ENCODE measurements at regions not wholly inside any gene's neighbourhood (a gene's known extent, or its start where the extent isn't known, plus 50 kb on each side); places are given as distances from the start of the nearest gene placed in this dataset.
"Not testable (repeated sequence)": the region's sequence is repeated elsewhere in the genome, so short reads cannot be mapped to it uniquely, and the experiment has no call there.

GRCh38 chr10:9850415-9850814 is 1167.3 kb upstream of the CELF2 start:
- DNase-seq (ENCODE audit: low read depth): no peak

DNA sequence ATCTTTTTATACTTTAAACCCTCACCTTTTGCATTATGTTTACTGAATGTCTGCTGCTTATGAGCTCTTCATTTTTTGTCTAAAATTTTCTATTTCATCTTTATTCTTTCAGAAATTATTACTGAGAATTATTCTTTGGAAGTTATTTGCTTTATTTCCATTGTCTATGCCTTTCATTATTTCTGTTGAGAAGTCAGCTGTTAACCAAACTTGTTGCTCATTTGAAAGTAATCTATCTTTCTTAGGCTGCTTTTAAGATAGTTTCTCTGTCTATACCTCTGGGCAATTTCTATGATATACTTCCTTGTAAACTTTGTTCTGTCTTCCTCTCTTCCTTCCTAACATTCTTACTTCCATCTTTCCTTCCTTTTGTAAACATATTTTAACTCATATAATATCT is 1165.9 kb upstream of the CELF2 start:
- no peak for DNase-seq (ENCODE audit: low read depth)

DNA sequence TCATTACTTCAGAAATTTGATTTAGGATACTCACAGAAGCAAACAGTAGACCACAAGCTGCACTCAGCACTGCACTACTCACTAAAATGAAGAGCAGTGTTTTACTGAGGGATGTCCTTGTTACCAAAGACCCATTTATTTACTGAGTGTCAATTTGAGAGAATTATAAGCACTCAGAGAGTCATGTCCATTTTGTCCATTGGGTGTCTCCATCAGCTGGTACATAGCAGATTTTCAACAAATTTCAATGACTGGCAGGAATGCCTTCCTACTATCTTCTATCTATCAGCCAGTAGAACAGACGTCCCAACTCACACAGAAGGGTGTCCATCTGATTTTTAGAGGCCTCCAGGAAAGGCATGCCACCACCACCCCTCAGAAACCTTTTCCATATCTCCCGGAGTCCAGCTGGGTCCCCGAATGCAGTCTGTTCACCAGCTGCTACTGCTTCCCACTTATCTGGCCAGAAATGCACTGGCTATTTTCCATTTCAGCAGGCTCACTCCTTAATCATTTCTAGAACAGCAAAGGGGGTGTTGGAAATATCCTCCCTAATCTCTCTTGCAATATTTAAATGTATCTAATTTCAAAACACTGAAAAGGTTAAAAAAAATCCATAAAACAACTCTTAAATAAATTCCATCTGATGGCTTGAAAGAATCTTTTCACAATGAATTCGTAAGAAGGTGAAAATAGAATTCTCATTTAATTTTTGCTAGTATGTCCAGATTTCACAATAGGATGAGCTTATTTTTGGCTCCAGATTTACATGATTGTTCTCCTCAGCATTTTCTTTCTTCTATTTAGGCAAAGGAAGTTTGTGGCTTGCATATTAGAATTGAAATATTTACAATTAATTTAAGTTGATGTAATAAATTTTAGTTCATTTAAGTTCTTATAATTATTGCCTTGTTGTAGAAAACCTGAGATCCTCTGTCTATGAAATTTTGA is 1164.0 kb upstream of the CELF2 start:
- DNase-seq (ENCODE audit: low read depth): no peak

DNA sequence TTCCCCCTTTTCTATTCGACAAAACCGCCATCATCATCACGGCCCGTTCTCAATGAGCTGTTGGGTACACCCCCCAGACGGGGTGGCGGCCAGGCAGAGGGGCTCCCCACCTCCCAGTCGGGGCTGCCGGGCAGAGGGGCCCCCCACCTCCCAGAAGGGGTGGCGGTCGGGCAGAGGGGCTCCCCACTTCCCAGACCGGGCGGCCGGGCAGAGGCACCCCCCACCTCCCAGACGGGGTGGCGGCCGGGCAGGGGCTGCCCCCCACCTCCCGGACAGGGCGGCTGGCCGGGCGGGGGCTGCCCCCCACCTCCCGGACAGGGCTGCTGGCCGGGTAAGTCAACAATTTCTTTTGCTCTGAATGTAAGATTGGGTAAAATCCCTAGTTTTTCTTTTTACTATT is 1162.2 kb upstream of the CELF2 start:
- DNase-seq (ENCODE audit: low read depth): not testable (repeated sequence)

DNA sequence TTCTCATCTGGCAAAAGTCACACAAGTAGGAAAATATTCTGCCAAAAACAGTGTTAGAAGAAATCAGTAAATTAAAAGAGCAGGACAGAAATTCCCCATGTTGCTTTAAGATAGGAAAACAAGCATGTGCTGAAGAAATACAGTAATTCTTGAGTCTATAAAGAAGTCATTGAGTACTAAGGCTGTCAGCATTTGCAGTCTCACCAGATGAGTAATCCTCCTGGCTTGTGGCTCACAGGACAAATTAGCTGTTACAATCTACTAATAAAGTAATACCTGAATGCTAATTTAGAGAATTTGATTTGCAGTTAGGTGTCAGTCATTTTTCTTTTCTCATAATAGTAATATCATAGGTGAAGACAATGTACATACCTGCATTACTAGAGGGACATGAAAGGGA is 1158.9 kb upstream of the CELF2 start:
- DNase-seq (ENCODE audit: low read depth): no peak

- no peak for DNase-seq (ENCODE audit: low read depth)
These were observed 1157.6 kb upstream of the CELF2 start for GRCh38 chr10:9860045-9860444.

DNA sequence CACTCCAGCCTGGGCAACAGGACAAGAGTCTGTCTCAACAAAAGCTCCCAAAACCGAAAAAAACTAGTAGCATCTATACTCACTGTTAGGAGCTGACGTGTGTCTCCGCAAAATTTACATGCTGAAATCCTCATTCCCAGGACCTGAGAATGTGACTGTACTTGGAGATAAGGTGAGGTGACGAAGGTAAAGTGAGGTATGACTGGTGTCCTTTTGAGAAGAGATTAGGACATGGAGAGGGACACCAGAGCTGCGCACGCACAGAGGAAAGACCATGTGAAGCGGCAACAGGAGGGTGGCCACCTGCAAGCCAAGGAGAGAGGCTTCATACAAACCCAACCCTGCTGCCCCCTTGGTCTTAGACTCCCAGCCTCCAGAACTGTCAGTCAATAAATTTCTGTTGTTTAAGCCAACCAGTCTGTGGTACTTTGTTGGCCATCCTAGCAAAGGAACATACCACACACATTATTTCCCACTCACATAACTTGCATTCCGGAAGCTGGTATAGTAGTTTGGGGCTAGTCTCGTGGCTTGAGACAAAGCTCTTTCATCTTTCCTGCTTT is 1154.0 kb upstream of the CELF2 start:
- DNase-seq (ENCODE audit: low read depth): no peak

- DNase-seq (ENCODE audit: low read depth): no peak
These were observed 1149.2 kb upstream of the CELF2 start for GRCh38 chr10:9868499-9868898.

- no peak for DNase-seq (ENCODE audit: low read depth)
These were observed 1148.5 kb upstream of the CELF2 start for GRCh38 chr10:9869205-9869604.

DNA sequence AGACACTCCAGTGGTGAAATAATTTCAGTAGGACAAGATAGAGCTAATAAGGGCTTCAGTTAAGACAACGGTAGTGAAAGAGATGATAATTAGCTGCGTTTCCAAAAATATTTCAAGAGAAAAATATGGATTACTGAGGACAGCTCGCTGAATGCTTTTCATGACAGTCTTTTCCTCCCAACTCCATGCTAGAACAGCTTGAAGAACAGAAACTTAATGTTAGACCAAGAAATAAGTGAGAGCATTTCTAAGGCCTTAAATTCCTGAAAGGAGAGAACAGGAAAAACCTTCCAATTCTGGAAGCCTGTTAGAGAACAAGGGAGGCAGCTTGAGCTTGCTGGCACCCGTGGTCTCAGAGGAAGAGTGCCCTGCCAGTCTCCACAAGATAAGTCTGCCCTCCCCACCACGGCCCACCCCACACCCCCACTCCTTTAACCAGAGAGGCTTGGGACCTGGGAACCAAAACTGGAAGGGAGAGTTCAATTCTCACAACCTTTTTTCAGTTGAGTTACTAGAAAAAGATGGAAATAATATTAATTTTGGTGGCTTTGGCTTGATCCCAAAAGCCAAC is 1148.0 kb upstream of the CELF2 start:
- no peak for DNase-seq (ENCODE audit: low read depth)

- no peak for DNase-seq (ENCODE audit: low read depth)
These were observed 1142.3 kb upstream of the CELF2 start for GRCh38 chr10:9875353-9875752.

GRCh38 chr10:9877978-9878377 is 1139.7 kb upstream of the CELF2 start:
- no peak for DNase-seq (ENCODE audit: low read depth)

DNA sequence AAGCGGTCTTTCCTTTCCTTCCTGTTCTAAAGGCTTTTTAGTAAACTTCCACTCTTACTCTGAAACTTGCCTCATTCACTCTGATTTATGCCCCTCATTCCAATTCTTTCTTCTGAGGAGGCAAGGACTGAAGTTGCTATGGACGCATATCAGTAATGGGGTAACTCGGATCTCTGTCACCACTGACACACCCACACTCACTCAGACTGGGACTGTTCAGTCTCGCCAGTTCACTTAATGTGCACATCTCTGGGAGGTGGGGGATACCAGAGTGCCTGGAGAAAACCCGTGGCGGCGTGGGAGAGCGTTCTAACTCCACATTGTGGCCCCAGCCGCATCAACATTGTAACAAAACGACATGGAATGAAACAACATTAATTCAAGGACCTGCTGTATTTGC is 1139.3 kb upstream of the CELF2 start:
- DNase-seq (ENCODE audit: low read depth): no peak

DNA sequence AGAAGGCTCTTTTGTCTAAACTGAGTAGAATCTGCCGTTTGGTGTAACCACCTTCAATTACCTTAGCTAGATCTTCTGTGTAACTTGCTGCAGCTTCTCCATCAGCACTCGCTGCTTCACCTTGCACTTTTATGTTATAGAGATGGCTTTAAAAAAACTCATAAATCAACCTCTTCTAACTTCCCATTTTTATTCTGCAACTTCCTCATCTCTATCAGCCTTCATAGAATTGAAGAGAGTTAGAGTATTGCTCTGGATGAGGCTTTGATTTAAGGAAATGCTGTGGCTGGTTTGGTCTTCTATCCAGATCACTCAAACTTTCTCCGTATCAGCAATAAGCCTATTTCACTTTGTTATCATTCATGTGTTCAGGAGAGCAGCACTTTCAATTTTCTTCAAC is 1131.9 kb upstream of the CELF2 start:
- no peak for DNase-seq (ENCODE audit: low read depth)

DNA sequence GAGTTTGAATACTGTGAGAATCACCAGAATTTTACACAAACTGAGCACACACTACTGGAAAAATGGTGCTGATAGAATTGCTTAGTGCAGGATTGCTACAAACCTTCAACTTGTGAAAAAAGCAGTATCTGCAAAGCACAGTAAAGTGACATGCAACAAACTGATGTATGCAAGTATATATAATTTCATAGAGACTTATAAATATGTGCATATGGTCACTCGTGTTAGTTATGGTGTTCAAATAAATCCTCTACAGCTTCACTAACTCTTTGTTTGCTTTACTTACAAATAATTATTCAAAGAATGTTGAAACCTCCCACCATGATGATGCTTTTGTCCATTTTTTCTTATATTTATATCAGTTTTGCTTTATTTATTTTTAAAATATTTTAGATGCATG is 1130.9 kb upstream of the CELF2 start:
- DNase-seq (ENCODE audit: low read depth): no peak

DNA sequence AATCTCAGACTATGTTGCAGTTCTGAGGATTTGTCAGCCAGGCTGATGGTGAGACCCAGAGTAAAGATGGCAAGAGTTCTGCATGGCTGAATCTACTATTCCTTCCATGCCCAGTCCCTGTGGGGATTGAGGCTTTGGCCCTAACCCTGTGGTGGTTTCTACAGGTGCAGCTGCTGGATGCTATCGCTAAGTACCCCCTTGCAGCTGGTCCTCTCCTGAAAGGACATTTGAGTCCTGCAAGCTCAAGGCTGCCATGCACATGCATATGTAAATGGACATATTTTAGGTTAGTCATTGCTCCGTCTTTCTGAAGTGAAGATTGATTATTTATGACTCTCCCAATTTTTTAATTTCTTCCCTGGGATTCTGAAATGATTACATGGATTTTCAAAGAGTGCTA is 1122.2 kb upstream of the CELF2 start:
- no peak for DNase-seq (ENCODE audit: low read depth)

- no peak for DNase-seq (ENCODE audit: low read depth)
These were observed 1121.7 kb upstream of the CELF2 start for GRCh38 chr10:9895981-9896380.

DNA sequence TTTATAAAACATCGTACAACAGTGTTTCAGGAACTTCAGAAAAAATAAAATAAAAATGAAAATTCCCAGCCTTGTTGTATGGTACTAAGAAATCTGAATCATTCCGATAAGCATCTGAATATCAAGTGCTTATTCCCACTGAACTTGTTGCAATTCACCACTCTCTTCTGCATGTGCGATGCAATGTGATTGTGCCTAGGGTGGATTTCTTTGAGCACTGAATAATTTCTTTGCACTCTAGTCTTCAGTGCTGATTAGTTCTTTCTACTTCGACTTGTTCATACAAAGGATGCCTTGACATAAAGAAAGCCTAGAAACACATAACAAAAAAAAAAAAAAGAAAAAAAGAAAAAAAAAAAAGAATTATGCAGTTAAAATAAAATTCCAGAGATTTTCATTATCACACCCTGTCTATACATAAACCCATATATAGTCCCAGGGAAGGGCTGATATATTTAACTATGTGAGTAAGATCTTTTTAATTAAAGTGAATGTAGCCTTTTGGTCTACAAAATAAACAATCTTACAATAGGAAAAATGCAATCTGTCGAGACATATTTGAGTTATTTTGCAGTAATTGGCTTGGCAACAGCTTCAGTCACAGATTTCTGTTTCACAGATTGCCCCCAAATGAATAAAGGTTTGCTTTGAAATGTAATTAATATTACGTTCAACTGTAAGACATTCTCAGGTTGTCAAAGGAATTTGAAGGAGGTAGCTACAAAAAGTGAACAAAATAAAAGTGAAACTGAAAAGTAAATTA is 1118.9 kb upstream of the CELF2 start:
- no peak for DNase-seq (ENCODE audit: low read depth)

GRCh38 chr10:9900751-9901150 is 1116.9 kb upstream of the CELF2 start:
- DNase-seq (ENCODE audit: low read depth): no peak

- DNase-seq (ENCODE audit: low read depth): no peak
These were observed 1115.7 kb upstream of the CELF2 start for GRCh38 chr10:9901971-9902370.

GRCh38 chr10:9910446-9910845 is 1107.2 kb upstream of the CELF2 start:
- DNase-seq (ENCODE audit: low read depth): no peak

DNA sequence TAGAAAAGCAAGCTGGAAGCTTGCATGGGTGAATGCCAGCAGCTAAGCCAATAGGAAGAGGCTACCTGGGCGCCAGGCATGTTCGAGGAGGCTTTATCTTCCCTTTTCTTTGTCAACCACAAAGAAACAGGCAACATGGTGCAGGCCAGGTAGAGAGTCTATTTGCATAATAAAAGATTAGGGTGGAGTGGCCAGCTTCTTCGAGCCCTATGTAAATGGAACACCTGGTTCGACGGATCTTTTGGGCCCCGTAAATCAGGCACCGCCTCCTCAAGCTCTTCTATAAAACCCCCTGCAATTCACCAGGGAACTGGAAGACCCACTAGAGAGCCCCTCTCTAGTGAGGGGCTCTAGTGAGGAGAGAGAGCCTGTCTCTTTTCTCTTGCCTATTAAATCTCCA is 1106.2 kb upstream of the CELF2 start:
- DNase-seq (ENCODE audit: low read depth): no peak

Measured in stimulated activated CD8-positive, alpha-beta memory T cell treated with anti-CD3 and anti-CD28 coated beads, Interleukin-7, amount 100 ng/mL, for 24 hours (primary cell).